Body of pancreas (tissue), 4 donors: ENCODE measurements at regions not wholly inside any gene's neighbourhood (a gene's known extent, or its start where the extent isn't known, plus 50 kb on each side); places are given as distances from the start of the nearest gene placed in this dataset.

ENCODE experiments used
- ATAC-seq: fragments of 150-250 bp; one replicate; pipeline ENCODE4 v1.9.1; 2016
- DNase-seq, 4 donors: peaks; one replicate each; pipeline ENCODE4 v3.0.0-alpha.2; 2019
- H3K27ac ChIP-seq, 4 donors: fragments of 200-600 bp; sonication (generic); 1 replicate in 3 of 4; 2 replicates in 1 of 4; pipeline versions ENCODE4 v1.5.1 to v1.6.1; 2016 to 2019; ENCODE audit warnings: mild to moderate bottlenecking in 1 of 4, mixed read lengths in 1 of 4, moderate library complexity in 1 of 4
- H3K27me3 ChIP-seq, 2 donors: fragments of 200-600 bp; sonication (generic); one replicate each; pipeline ENCODE4 v1.6.0; 2016; ENCODE audit warnings: mild to moderate bottlenecking in 1 of 2
- H3K36me3 ChIP-seq, 2 donors: fragments of 200-600 bp; sonication (generic); replicated peaks in 1 of 2; 2 replicates each; pipeline ENCODE4 v1.5.1; 2016; ENCODE audit warnings: low read depth in 2 of 2; ENCODE audit not compliant: insufficient read depth in 1 of 2
- H3K4me1 ChIP-seq: fragments of 200-600 bp; sonication (generic); one replicate; pipeline ENCODE4 v1.6.0; 2016
- H3K4me3 ChIP-seq, 2 donors: fragments of 200-600 bp; sonication (generic); 1 replicate in 1 of 2; 2 replicates in 1 of 2; pipeline ENCODE4 v1.5.1; 2016 to 2019
- H3K9me3 ChIP-seq, 3 donors: fragments of 200-600 bp; sonication (generic); 1 replicate in 2 of 3; 2 replicates in 1 of 3; pipeline ENCODE4 v1.5.1; 2016
- POLR2A ChIP-seq, 3 donors: fragments of 450-650 bp; IDR thresholded peaks; one replicate each; pipeline ENCODE4 v1.6.1; 2016; ENCODE audit warnings: antibody characterized with exemption in 3 of 3, mild to moderate bottlenecking in 2 of 3
- WGBS, 2 donors: methylation state at CpG; one replicate each; pipeline ENCODE4 v1.1.5; 2017; 5-methylcytosine and 5-hydroxymethylcytosine counted together
- intact Hi-C: fragments of 100-400 bp; cut with DNase I; formaldehyde crosslinking; loops from one replicate; pipeline ENCODE4 v1.15.1; 2023
- TF ChIP-seq, protein P1 (sequence below), 7 experiments: fragments of 450-650 bp in 4 of 7; fragments of 200-600 bp in 3 of 7; sonication (generic) in 3 of 7; IDR thresholded peaks; one replicate each; pipeline ENCODE4 v1.5.1; 2016 to 2019; ENCODE audit warnings: antibody characterized with exemption in 7 of 7

DNA sequence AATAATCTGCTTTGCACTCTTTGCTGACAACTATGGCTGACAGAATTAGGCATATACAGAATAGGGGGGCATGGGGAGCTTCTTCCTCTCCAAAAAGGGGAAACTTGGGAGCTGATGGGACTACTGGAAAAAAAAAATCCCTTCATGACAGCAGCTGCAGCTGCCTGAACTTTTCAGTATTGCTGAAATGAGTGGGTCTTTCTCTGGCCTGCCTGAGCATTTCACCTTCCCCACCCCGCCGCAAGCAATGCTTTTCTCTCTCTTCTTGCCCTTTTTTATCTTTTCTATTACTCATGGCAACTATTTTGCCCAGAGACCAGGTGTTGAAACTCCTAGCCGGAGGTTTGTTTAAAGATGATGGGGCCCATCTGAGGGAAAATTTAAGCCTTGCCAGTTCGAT is 244.9 kb downstream of the SEMA3D start:
- intact Hi-C loops, result no loop called here
- H3K4me1 ChIP-seq, result no peaks in the 10 kb centered on the region
- ATAC-seq (no peak), DNase-seq (no peak)
- H3K9me3 ChIP-seq, result no peaks in the 10 kb centered on the region
- TF ChIP-seq, protein P1, sequence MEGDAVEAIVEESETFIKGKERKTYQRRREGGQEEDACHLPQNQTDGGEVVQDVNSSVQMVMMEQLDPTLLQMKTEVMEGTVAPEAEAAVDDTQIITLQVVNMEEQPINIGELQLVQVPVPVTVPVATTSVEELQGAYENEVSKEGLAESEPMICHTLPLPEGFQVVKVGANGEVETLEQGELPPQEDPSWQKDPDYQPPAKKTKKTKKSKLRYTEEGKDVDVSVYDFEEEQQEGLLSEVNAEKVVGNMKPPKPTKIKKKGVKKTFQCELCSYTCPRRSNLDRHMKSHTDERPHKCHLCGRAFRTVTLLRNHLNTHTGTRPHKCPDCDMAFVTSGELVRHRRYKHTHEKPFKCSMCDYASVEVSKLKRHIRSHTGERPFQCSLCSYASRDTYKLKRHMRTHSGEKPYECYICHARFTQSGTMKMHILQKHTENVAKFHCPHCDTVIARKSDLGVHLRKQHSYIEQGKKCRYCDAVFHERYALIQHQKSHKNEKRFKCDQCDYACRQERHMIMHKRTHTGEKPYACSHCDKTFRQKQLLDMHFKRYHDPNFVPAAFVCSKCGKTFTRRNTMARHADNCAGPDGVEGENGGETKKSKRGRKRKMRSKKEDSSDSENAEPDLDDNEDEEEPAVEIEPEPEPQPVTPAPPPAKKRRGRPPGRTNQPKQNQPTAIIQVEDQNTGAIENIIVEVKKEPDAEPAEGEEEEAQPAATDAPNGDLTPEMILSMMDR (IDR thresholded peaks at IDR 0.05), result no peak
- no peak for TF ChIP-seq POLR2A (IDR thresholded peaks at IDR 0.05)
- no peak overlapping the region for H3K4me3 ChIP-seq
- WGBS, 2 donors, result 71 to 76% methylated on average over 4 of the region's 4 CpGs
- H3K27ac ChIP-seq, result no peak overlapping the region
- no peaks in the 10 kb centered on the region for H3K27me3 ChIP-seq
- H3K36me3 ChIP-seq, result no peaks in the 10 kb centered on the region

DNA sequence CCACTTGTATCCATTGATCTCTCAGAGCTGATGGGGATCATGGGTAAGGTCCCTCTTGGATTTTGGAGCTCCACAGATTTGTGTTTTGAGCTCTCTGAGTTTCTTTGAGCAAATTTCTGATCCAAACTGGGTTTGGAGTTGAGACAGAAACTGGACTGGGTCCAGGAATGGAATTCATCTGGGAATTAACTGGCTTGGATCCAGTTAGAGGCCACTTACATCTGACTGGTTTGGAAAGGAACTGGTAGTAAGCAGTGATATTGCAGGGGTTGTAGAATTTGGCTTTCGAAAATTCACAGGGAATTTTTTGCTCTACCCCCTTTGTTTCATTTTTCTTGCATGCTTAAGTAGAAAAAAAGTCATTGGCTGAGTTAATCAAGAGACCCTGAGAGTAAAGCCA is 245.6 kb downstream of the SEMA3D start:
- DNase-seq (no peak), ATAC-seq (no peak)
- intact Hi-C loops, result no loop called here
- TF ChIP-seq, protein P1 (IDR thresholded peaks at IDR 0.05), result no peak
- no peak for TF ChIP-seq POLR2A (IDR thresholded peaks at IDR 0.05)
- no peaks in the 10 kb centered on the region for H3K9me3 ChIP-seq
- no peak overlapping the region for H3K27ac ChIP-seq
- H3K36me3 ChIP-seq, result no peaks in the 10 kb centered on the region
- 39% methylated on average over 1 of the region's 1 CpG for WGBS, 2 donors
- no peak overlapping the region for H3K4me3 ChIP-seq
- no peaks in the 10 kb centered on the region for H3K4me1 ChIP-seq
- H3K27me3 ChIP-seq, result no peaks in the 10 kb centered on the region

DNA sequence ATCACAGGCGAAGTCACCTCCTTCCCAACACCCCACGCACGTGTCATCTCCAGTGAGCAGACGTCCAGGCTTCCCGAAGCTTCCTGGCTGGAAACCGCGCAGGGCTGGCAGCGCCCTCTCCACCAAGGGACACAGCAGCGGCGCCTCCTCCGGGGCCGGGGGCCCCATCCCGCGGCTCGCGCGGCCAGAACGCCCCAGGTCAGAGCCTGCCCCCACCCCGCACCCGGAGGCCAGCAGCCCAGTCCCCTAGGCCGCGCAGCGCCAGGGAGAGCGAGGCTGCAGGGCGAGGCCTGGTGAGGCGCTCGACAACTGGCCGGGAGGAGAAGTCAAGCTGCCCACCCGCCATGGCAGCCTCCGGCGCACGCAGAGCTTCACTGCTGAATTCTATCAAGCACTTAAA is 247.0 kb downstream of the SEMA3D start:
- DNase-seq (no peak), ATAC-seq (no peak)
- H3K27me3 ChIP-seq, result no peaks in the 10 kb centered on the region
- H3K36me3 ChIP-seq, result no peaks in the 10 kb centered on the region
- TF ChIP-seq, protein P1 (IDR thresholded peaks at IDR 0.05), result no peak
- no peak for TF ChIP-seq POLR2A (IDR thresholded peaks at IDR 0.05)
- WGBS, 2 donors, result 91 to 94% methylated on average over 27 to 32 of the region's 32 CpGs
- intact Hi-C loops, result no loop called here
- H3K4me3 ChIP-seq, result no peak overlapping the region
- H3K4me1 ChIP-seq, result no peaks in the 10 kb centered on the region
- H3K9me3 ChIP-seq, result no peaks in the 10 kb centered on the region
- no peak overlapping the region for H3K27ac ChIP-seq

DNA sequence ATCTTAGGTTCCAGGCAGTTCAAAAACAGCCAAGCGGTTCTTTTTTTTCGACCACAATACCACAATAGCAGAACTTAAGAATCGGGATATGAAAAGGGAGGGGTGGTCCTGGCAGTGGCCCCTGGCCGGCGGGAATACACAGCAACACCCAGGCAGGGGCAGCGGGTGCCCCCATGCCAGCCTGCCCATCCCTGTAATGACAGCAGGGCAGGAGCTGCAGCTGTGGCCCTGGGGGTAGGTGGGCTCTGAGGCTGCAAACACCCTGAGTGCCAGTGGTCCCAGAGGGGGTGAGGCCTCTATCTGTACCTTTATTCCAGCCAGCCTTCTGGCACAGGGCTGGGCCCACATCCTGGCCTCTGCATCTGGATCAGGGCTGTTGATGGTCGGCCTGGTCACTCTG is 247.4 kb downstream of the SEMA3D start:
- Histone ChIP-seq H3K4me1 (no peaks in the 10 kb centered on the region), H3K9me3 (no peaks in the 10 kb centered on the region), H3K36me3 (no peaks in the 10 kb centered on the region), H3K4me3 (no peak overlapping the region), H3K27me3 (no peaks in the 10 kb centered on the region), H3K27ac (no peak overlapping the region)
- ATAC-seq, result no peak
- intact Hi-C loops, result no loop called here
- no peak for TF ChIP-seq POLR2A (IDR thresholded peaks at IDR 0.05)
- TF ChIP-seq, protein P1 (IDR thresholded peaks at IDR 0.05), result no peak
- DNase-seq, result no peak
- WGBS, 2 donors, result 80 to 84% methylated on average over 6 to 7 of the region's 7 CpGs

DNA sequence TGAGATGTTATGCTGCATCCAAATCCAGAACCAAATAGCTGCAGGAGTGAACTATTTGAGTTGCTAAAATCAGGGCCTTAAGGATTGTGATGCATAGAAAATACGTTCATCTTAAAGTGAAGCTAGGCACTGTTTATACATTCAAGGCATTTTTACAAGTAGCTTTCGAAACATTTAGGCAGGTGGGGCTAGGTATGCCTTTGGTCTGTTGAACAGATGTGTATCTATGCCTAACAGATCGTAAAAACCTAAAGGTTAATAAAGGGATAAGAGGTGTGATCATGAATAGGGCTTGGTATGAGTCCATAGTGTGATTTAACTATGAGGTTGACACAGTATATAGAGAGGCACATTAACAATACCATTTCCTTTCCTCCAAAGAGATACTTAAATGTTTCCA is 262.5 kb downstream of the SEMA3D start:
- no peak for TF ChIP-seq POLR2A (IDR thresholded peaks at IDR 0.05)
- TF ChIP-seq, protein P1 (IDR thresholded peaks at IDR 0.05), result no peak
- ATAC-seq, result no peak
- Histone ChIP-seq H3K4me3 (no peak overlapping the region), H3K27me3 (no peaks in the 10 kb centered on the region), H3K36me3 (no peaks in the 10 kb centered on the region), H3K9me3 (no peaks in the 10 kb centered on the region), H3K4me1 (no peaks in the 10 kb centered on the region), H3K27ac (no peak overlapping the region)
- DNase-seq, result no peak
- 59 to 68% methylated on average over 3 of the region's 3 CpGs for WGBS, 2 donors
- intact Hi-C loops, result no loop called here
